Chondrocyte (in vitro differentiated cells): ENCODE measurements at regions not wholly inside any gene's neighbourhood (a gene's known extent, or its start where the extent isn't known, plus 50 kb on each side); places are given as distances from the start of the nearest gene placed in this dataset.

Experiments
- DNase-seq: peaks from one replicate; pipeline ENCODE4 v3.0.0; 2021; ENCODE audit warnings: mixed read lengths, low spot score
- H3K27ac Mint-ChIP-seq: one replicate; pipeline ENCODE4 v1.8.0; 2021; ENCODE audit warnings: mild to moderate bottlenecking, moderate library complexity, mixed read lengths; ENCODE audit not compliant: unreplicated experiment
- H3K27me3 Mint-ChIP-seq: 2 replicates; pipeline ENCODE4 v1.8.0; 2021; ENCODE audit warnings: low read depth, mixed read lengths
- H3K36me3 Mint-ChIP-seq: 2 replicates; pipeline ENCODE4 v1.8.0; 2021; ENCODE audit warnings: low read depth, mixed read lengths
- H3K4me1 Mint-ChIP-seq: 2 replicates; pipeline ENCODE4 v1.8.0; 2021; ENCODE audit warnings: low read depth, mild to moderate bottlenecking, mixed read lengths
- H3K4me3 Mint-ChIP-seq: one replicate; pipeline ENCODE4 v1.8.0; 2021; ENCODE audit warnings: mild to moderate bottlenecking, moderate library complexity, mixed read lengths; ENCODE audit not compliant: unreplicated experiment
- H3K9me3 Mint-ChIP-seq: 2 replicates; pipeline ENCODE4 v1.8.0; 2021; ENCODE audit warnings: low read depth, mixed read lengths
- TF ChIP-seq, protein P1 (sequence below): fragments of 200-600 bp; sonication (generic); IDR thresholded peaks from 2 replicates; pipeline ENCODE4 v1.5.0; 2021; ENCODE audit warnings: antibody characterized with exemption, mild to moderate bottlenecking, moderate library complexity

- H3K27ac Mint-ChIP-seq = no peak overlapping the region
- H3K27me3 Mint-ChIP-seq = no peaks in the 10 kb centered on the region
- H3K4me1 Mint-ChIP-seq = no peaks in the 10 kb centered on the region
- DNase-seq = no peak
- TF ChIP-seq, protein P1, sequence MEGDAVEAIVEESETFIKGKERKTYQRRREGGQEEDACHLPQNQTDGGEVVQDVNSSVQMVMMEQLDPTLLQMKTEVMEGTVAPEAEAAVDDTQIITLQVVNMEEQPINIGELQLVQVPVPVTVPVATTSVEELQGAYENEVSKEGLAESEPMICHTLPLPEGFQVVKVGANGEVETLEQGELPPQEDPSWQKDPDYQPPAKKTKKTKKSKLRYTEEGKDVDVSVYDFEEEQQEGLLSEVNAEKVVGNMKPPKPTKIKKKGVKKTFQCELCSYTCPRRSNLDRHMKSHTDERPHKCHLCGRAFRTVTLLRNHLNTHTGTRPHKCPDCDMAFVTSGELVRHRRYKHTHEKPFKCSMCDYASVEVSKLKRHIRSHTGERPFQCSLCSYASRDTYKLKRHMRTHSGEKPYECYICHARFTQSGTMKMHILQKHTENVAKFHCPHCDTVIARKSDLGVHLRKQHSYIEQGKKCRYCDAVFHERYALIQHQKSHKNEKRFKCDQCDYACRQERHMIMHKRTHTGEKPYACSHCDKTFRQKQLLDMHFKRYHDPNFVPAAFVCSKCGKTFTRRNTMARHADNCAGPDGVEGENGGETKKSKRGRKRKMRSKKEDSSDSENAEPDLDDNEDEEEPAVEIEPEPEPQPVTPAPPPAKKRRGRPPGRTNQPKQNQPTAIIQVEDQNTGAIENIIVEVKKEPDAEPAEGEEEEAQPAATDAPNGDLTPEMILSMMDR = no peak
- H3K9me3 Mint-ChIP-seq = peaks cover 36% of the 10 kb centered on the region
- peaks cover 2% of the 10 kb centered on the region for H3K36me3 Mint-ChIP-seq
- no peak overlapping the region for H3K4me3 Mint-ChIP-seq
Measured at GRCh38 chr5:3372289-3372688, 223.3 kb upstream of the IRX1 start.

DNA sequence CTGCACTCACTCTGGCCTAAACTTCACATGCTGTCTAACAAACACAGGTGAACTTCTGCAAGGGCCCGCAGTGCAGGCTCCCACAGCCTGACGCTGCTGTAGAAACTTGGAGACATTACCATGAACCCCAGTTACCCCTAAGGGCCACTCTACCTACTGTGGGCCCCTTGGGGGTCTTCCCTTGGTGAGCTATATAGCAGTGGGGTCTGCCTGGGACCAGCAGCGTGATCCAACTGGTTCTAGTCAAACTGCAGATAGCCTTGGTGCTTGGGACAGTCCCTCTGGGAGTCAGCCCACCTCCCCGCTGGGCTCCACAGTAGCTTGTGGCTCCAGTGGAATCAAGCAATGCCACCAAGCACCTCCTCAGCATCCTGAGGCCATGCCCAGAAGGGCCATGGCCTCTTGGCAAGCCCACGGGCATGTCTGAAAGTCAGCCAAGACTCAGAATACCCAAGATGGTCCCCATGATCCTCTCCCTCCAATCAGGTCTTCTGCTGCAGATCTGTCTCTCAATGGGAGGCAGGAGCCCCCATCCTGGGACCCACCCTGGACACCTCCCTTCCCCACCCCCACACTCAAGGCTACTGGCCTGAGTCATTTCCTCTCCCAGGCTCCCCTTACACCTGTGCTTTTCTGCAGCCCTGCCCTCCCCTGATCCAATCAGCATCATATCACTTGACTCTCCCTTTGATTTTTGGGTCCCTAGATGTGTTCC lies 230.0 kb upstream of the IRX1 start:
- Mint-ChIP-seq H3K4me1 (no peaks in the 10 kb centered on the region), H3K27me3 (no peaks in the 10 kb centered on the region), H3K36me3 (peaks cover 2% of the 10 kb centered on the region), H3K9me3 (peaks cover 24% of the 10 kb centered on the region), H3K4me3 (no peak overlapping the region), H3K27ac (no peak overlapping the region)
- DNase-seq = no peak
- TF ChIP-seq, protein P1 = no peak

DNA sequence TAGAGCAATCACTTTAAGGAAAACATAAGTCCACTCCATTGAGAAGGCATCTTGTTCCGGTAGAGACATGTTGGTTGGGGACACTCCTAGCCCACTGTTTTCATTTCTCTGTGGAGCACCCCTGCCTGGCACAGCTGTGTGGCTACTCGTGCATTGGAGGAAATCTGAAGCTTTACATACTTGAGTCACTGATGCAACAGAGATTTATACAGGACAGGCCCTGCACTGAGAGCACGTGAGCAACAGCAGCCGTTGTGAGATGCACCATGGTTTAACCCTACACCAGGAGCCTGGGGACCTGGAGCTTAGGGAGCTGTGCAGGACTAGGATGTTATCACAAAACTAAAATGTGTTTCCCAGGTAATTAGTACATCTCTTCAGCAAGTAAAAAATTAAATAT lies 230.7 kb upstream of the IRX1 start:
- peaks cover 2% of the 10 kb centered on the region for H3K36me3 Mint-ChIP-seq
- H3K27me3 Mint-ChIP-seq = no peaks in the 10 kb centered on the region
- no peak overlapping the region for H3K27ac Mint-ChIP-seq
- TF ChIP-seq, protein P1 = no peak
- H3K4me3 Mint-ChIP-seq = no peak overlapping the region
- H3K9me3 Mint-ChIP-seq = peaks cover 23% of the 10 kb centered on the region
- H3K4me1 Mint-ChIP-seq = no peaks in the 10 kb centered on the region
- DNase-seq = no peak

- DNase-seq = no peak
- peaks cover 2% of the 10 kb centered on the region for H3K36me3 Mint-ChIP-seq
- TF ChIP-seq, protein P1 = no peak
- no peaks in the 10 kb centered on the region for H3K4me1 Mint-ChIP-seq
- no peak overlapping the region for H3K4me3 Mint-ChIP-seq
- no peak overlapping the region for H3K27ac Mint-ChIP-seq
- H3K9me3 Mint-ChIP-seq = peaks cover 20% of the 10 kb centered on the region
- H3K27me3 Mint-ChIP-seq = no peaks in the 10 kb centered on the region
Measured at GRCh38 chr5:3364433-3364832, 231.2 kb upstream of the IRX1 start.

GRCh38 chr5:3362606-3362910 lies 233.1 kb upstream of the IRX1 start:
- Mint-ChIP-seq H3K9me3 (peaks cover 21% of the 10 kb centered on the region), H3K4me3 (no peak overlapping the region), H3K27ac (no peak overlapping the region), H3K4me1 (no peaks in the 10 kb centered on the region), H3K36me3 (no peaks in the 10 kb centered on the region), H3K27me3 (no peaks in the 10 kb centered on the region)
- no peak for DNase-seq
- TF ChIP-seq, protein P1 = no peak
